Nucleus accumbens (tissue), 56 donors: ENCODE measurements at regions not wholly inside any gene's neighbourhood (a gene's known extent, or its start where the extent isn't known, plus 50 kb on each side); places are given as distances from the start of the nearest gene placed in this dataset.

Experiments used
- DNase-seq, 56 donors: peaks; one replicate each; lab custom pipeline; 2025; lab: John Stamatoyannopoulos, UW

- DNase-seq, result no peak
Observed at GRCh38 chr3:193825617-193826016, 232.6 kb downstream of the OPA1 start.

GRCh38 chr3:193826159-193826795, 233.3 kb downstream of the OPA1 start:
- peak in 1 of 56 donors; percentile 10 for DNase-seq

- no peak for DNase-seq
Observed at GRCh38 chr3:193827040-193827669, 234.1 kb downstream of the OPA1 start.

DNA sequence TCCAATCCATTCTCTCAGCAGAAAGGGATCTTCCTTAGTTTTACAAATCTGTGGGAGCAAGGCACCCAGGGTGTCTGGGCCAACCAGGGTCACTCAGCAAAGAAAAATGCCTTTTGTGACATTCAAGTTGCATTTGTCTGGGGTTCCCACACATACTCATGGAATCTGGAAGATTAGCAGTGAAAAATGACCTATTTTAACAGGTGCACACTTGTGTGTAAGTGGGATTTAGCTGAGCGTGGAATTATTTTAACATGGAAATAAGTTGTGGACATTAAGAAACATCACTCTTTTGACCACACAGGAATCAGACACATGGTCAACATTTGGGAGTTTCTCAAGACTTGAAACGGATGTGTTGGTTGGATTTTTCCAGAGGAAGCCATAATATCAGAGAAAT, 234.9 kb downstream of the OPA1 start:
- DNase-seq, result no peak

- no peak for DNase-seq
Observed at GRCh38 chr3:193828477-193828876, 235.5 kb downstream of the OPA1 start.

DNA sequence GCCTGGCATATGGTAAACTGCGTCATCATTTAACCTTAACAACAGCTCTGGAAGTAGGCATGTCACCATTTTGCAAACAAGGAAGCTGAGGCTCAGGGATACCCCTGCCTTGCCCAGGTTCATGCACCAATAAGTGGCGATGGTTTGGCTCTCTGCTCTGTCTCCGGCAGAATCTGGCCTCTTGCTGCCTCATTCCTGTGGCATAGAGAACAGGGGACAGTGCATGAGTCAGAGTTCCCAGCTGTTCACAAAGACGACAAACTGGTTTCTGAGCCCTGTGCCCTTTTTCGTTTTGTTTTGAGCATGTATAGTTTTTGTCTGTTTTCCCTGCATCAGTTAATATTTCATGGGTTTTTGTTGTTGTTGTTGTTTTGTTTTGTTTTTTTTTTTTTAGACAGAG, 236.8 kb downstream of the OPA1 start:
- no peak for DNase-seq

DNA sequence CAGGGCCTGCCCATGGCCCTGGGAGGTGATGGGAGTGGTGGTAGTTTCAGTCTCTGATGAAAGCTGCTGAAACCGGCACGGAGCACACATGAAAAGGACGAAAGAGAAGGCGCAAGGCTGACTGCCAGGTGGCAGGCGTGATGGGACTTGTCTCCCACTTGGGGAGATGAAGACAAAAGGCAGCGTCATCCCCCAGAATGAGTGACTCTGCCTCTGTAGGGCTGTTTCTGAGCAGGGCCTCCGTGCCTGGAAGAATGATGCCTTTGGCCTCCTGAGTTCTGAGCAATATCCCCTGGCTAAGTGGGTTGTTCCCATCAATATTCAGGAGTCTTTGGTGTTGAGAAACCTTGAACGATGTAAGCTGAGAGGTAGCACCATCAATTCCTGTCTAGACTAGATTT, 237.8 kb downstream of the OPA1 start:
- DNase-seq, result peak in 15 of 56 donors; percentile 4 to 57 (median 29)

DNA sequence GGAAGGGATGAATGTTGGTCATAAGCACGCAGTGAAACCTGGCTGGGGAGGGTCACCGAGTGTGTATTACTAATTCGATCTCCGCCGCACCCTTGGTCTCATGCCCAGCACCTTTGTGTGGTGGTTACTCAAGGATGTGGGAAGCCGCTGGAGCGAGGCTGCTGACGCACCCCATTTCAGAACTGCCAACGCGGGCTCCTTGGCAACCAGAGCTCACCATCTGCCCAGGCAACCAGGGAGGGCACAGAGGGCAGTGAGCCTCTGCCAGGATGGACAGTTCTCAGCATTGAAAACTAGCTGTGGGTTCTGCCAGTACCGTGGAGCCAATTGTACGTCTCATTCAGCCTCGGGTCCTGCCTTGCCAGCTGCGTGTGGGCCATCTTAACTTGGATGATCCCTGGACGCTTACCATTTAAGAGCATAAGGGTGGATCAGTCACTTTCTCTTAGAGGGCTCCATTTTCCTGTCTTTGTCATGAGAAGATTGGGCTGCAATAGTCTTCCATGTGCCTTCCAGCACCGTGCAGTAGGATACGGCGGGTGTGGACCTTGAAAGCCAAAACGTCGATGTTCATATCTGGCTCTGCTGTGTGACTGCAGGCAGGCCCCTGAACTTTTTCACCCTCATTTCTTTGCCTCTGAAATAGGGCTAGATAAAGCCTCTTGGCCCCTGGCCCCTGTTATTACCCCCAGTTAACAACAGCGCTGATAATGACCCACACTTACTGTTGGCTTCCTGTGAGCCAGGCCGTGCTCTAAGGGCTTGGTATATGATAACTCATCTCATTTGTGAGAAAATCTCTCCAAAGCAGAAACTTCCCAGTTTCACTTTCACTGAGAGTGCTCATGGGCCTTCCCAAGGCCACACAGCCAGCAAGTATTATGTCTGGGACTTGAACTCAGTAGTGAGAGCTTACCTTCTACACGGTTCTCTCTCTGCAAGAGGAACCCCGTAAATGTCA, 238.8 kb downstream of the OPA1 start:
- DNase-seq, result peak in 46 of 56 donors; percentile 6 to 88 (median 42)

GRCh38 chr3:193832833-193833413, 239.9 kb downstream of the OPA1 start:
- DNase-seq, result no peak

DNA sequence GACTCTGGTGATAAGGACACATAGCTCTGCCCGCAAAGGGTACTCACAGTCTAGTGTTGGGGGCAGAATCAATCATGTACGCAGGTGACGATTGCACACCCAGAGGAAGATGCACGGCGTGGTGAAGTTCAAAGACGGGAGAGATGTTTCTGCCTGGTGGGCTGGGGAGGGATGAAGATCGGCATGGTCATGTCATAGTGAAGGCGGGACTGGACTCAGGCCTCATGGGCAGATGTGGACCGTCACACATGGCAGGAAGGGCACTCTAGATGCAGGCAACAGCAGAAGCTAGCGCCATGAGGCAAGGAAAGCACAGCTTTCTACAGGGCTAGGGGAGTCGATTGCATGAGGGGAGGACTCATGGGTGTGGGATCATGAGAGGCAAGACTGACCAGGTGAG, 240.6 kb downstream of the OPA1 start:
- DNase-seq, result no peak

DNA sequence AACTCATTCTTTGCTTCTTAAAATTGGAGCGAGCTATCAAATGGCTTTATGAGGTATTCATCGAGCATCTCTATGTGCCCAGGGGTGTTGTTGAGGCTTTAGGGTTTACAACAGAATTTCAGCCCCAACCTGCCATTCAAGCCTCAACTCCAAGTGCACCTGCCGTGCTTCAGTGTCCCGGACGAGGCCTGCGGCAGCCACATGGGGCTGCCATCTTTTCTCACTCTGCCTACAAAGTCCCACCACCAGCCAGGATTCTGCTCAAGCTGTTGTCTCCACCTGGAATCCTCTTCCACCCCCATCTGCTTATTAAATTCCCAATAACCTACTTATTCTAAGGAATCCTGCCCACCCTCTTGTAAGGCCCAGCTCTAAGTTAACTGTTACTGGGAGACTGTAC, 242.4 kb downstream of the OPA1 start:
- no peak for DNase-seq

- no peak for DNase-seq
Observed at GRCh38 chr3:193836511-193836910, 243.5 kb downstream of the OPA1 start.

DNA sequence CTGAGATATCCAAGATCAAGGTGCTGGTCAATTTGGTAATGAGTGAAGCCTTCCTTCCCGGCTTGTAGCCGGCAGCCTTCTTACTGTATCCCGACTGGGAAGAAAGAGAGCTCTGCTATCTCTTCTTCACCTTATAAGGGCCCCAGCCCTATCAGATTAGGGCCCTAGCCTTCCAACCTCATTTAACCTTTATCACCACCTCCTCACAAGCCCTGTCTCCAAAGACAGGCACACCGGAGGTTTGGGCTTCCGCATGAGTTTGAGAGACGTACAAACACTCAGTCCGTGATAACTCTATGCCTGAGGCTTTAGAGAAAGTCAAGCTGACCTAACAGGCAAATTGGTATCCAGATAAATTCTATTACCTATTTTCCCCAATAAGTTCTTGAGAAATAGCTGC, 243.9 kb downstream of the OPA1 start:
- DNase-seq, result no peak

GRCh38 chr3:193837347-193837827, 244.4 kb downstream of the OPA1 start:
- DNase-seq, result no peak

- DNase-seq, result no peak
Observed at GRCh38 chr3:193840111-193840641, 247.2 kb downstream of the OPA1 start.

DNA sequence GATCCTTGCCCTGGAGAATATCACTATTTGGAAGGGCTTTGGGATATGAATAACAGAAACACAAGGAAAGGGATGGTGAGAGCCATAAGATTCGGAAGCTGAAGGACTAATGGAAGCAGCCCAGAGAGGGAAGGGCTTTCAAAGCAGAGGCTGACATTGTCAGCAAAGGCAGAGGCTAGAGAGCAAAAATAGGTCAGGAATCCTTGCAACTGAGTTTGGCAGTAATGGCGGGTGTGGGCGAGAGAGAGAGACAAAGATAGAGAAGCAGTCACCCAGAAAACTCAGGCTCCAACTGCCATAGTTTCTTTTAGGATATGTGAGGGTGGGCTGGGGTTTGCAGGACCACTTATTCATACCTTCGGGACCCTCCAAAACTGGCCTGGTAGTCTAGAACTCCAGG, 248.6 kb downstream of the OPA1 start:
- no peak for DNase-seq

DNA sequence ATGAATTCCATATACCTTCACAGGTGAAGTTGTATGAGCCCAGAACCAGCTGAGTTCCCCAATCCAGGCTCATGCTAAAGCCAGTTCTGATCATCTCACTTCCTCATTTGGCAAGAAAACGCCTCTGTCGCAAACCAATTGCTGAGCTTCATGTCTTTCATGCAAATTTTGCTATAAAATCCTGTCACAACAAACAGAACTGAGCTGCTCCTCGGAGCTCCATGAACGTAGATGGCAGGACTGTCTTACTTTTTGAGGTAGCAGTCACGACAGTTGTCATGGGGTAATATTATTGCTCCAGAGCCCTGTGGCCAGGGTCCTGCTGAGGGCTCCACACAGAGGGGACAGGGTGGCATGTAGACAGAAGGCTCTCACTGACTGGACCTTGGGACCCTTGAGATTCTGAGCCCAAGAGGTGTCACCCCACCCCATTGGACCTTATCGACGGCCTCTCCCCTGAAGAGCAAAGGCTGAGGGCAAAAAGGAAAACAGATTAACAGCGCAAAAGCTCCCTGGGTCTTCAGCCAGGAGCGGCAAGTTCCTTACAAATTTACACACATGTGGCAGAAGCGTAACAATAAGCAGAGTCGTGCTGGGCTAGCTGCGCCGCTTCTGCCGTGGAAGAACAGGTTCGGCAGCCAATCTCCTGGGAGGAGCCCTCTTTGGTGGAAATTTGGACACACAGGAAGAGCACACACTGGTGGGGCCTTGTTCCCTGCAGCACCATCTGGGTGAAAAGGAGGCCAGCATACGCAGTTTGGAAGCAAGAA, 249.2 kb downstream of the OPA1 start:
- DNase-seq, result no peak

- no peak for DNase-seq
Observed at GRCh38 chr3:193842832-193843473, 249.9 kb downstream of the OPA1 start.
